Keratinocyte (primary cell): ENCODE measurements at regions not wholly inside any gene's neighbourhood (a gene's known extent, or its start where the extent isn't known, plus 50 kb on each side); places are given as distances from the start of the nearest gene placed in this dataset.

Source experiments
- DNase-seq: peaks from one replicate; pipeline ENCODE4 v3.0.0-alpha.2; 2011; ENCODE audit warnings: low read depth, missing footprints, low spot score
- FAIRE-seq: peaks from 2 replicates; lab custom pipeline; 2011; peaks lifted over from hg19 to GRCh38; lab: Jason Lieb, UNC
- H2AFZ ChIP-seq: 2 replicates; pipeline ENCODE4 v1.6.0; 2012; ENCODE audit warnings: low read length, control low read depth, inconsistent platforms; ENCODE audit not compliant: control insufficient read depth
- H3K27ac ChIP-seq: 2 replicates; pipeline ENCODE4 v1.5.1; 2011; ENCODE audit warnings: low read length; ENCODE audit not compliant: control insufficient read depth, insufficient read depth
- H3K27me3 ChIP-seq: 3 replicates; pipeline ENCODE4 v1.6.0; 2011; ENCODE audit warnings: low read length; ENCODE audit not compliant: control insufficient read depth, insufficient read depth; ENCODE audit errors: extremely low read depth
- H3K36me3 ChIP-seq, 2 experiments: 2 replicates in 1 of 2; 3 replicates in 1 of 2; pipeline ENCODE4 v1.5.1; 2011; ENCODE audit warnings: low read length in 2 of 2, mild to moderate bottlenecking in 1 of 2; ENCODE audit not compliant: control insufficient read depth in 2 of 2, insufficient read depth in 2 of 2; ENCODE audit errors: extremely low read depth in 1 of 2
- H3K4me1 ChIP-seq: 3 replicates; pipeline ENCODE4 v1.5.1; 2011; ENCODE audit warnings: low read length; ENCODE audit not compliant: control insufficient read depth, insufficient read depth; ENCODE audit errors: extremely low read depth
- H3K4me2 ChIP-seq: 3 replicates; pipeline ENCODE4 v1.6.0; 2011; ENCODE audit warnings: low read depth, low read length; ENCODE audit not compliant: control insufficient read depth, insufficient read depth; ENCODE audit errors: extremely low read depth
- H3K4me3 ChIP-seq, 3 experiments: fragments of 200-600 bp in 1 of 3; sonication (generic) in 1 of 3; 2 replicates in 2 of 3; 3 replicates in 1 of 3; pipeline ENCODE4 v1.5.1; 2011 to 2016; ENCODE audit warnings: low read length in 3 of 3, mild to moderate bottlenecking in 3 of 3, control low read depth in 2 of 3, inconsistent platforms in 1 of 3, low read depth in 1 of 3, mixed read lengths in 1 of 3, mixed run types in 1 of 3, moderate library complexity in 1 of 3; ENCODE audit not compliant: control insufficient read depth in 2 of 3, insufficient read depth in 2 of 3; ENCODE audit errors: extremely low read depth in 1 of 3
- H3K79me2 ChIP-seq: 2 replicates; pipeline ENCODE4 v1.6.0; 2012; ENCODE audit warnings: low read length; ENCODE audit not compliant: control insufficient read depth, insufficient read depth
- H3K9ac ChIP-seq: 3 replicates; pipeline ENCODE4 v1.6.0; 2011; ENCODE audit warnings: low read length; ENCODE audit not compliant: control insufficient read depth, insufficient read depth; ENCODE audit errors: extremely low read depth
- H3K9me1 ChIP-seq: 3 replicates; pipeline ENCODE4 v1.6.0; 2011; ENCODE audit warnings: low read length; ENCODE audit not compliant: control insufficient read depth, insufficient read depth; ENCODE audit errors: extremely low read depth
- H3K9me3 ChIP-seq: 2 replicates; pipeline ENCODE4 v1.5.1; 2012; ENCODE audit warnings: low read depth, low read length; ENCODE audit not compliant: control insufficient read depth
- H4K20me1 ChIP-seq: 3 replicates; pipeline ENCODE4 v1.6.0; 2011; ENCODE audit warnings: low read length; ENCODE audit not compliant: control insufficient read depth, insufficient read depth; ENCODE audit errors: extremely low read depth
- CTCF ChIP-seq, 3 experiments: IDR thresholded peaks in 1 of 3; conservative IDR thresholded peaks in 1 of 3; optimal IDR thresholded peaks in 1 of 3; 2 replicates in 2 of 3; 3 replicates in 1 of 3; pipeline versions ENCODE3 to v1.5.1; 2011; ENCODE audit warnings: low read length in 3 of 3, mild to moderate bottlenecking in 3 of 3, moderate library complexity in 2 of 3, control low read depth in 1 of 3, inconsistent platforms in 1 of 3; ENCODE audit not compliant: insufficient read depth in 2 of 3; ENCODE audit errors: extremely low read depth in 1 of 3
- EZH2 ChIP-seq: IDR thresholded peaks from one replicate; pipeline ENCODE4 v1.6.1; 2012; ENCODE audit warnings: inconsistent platforms, mild to moderate bottlenecking, low read length, moderate library complexity
- dilution Hi-C: fragments of 300-500 bp; cut with MboI; formaldehyde crosslinking; loops from one replicate; pipeline ENCODE4 v1.7.0; 2020; ENCODE audit warnings: low sequenced_read_pairs; ENCODE audit not compliant: extremely low pct_ligation_motif_present

DNA sequence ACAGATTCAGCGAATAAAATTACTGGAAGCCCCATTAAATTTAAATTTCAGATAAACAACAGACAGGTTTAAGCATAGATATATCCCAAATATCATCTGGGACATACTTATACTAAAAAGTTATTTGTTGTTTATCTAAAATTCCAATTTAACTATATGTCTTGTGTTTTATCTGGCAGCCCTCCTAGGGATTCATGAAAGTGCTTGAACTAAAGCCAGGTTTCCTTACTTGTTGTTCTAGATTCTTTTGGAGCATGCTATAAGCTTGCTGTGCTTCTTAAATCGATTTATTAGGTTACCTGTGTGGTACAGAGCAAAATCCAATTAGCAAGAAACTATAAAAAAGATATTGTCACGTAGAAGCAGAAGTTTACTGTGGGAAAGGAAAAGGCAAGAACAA lies 202.5 kb upstream of the GMDS start:
- no peak for FAIRE-seq
- Histone ChIP-seq H3K4me1 (no peaks in the 10 kb centered on the region), H3K79me2 (no peaks in the 10 kb centered on the region), H3K9me1 (no peaks in the 10 kb centered on the region), H3K4me3 (no peak overlapping the region), H4K20me1 (no peaks in the 10 kb centered on the region), H3K36me3 (no peaks in the 10 kb centered on the region), H3K9me3 (no peaks in the 10 kb centered on the region), H3K4me2 (no peak overlapping the region), H3K9ac (no peak overlapping the region), H2AFZ (no peak overlapping the region), H3K27ac (no peak overlapping the region), H3K27me3 (peaks cover 20% of the 10 kb centered on the region)
- no peak for TF ChIP-seq EZH2
- no peak for TF ChIP-seq CTCF (optimal IDR thresholded peaks at IDR 0.05 in 1 of 3, IDR thresholded peaks at IDR 0.05 in 1 of 3, conservative IDR thresholded peaks at IDR 0.05 in 1 of 3; ENCODE audit: extremely low read depth in 1 of 3, insufficient read depth in 2 of 3, low read length in 3 of 3)
- dilution Hi-C loops, result no loop called here
- no peak for DNase-seq

DNA sequence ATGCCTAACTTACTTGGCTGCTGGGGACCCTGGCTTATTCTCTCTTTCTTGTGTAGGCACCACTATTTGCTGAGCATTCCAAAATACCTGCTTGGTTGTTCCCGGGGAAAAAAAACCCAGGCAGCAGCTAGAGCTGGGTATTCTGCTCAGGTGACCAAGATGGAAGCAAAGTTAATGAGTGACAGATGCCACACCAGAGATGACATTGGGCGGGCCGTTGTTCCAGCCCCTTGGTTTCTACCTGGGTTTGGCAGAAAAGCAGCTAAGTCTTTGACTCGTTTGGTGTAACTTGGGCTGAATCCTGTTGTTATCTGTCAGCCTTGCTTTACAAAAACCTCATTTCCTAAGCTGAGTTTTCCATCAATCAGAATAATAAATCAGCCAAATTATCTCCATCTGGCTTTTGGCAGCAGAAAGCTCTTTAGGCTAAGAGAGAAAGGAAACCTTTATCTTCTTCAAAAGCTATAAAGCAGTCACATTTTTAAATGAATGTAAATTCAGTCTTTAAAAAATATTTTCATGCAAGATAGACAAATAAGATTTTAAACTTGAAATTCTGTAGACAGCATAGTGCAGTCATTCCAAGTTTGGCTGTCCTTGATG lies 202.0 kb upstream of the GMDS start:
- Histone ChIP-seq H2AFZ (no peak overlapping the region), H3K79me2 (no peaks in the 10 kb centered on the region), H3K4me2 (no peak overlapping the region), H3K9me3 (no peaks in the 10 kb centered on the region), H4K20me1 (no peaks in the 10 kb centered on the region), H3K4me1 (no peaks in the 10 kb centered on the region), H3K9ac (no peak overlapping the region), H3K27ac (no peak overlapping the region), H3K4me3 (no peak overlapping the region), H3K36me3 (no peaks in the 10 kb centered on the region), H3K9me1 (no peaks in the 10 kb centered on the region), H3K27me3 (peaks cover 20% of the 10 kb centered on the region)
- FAIRE-seq, result no peak
- TF ChIP-seq EZH2 (no peak), CTCF (optimal IDR thresholded peaks at IDR 0.05 in 1 of 3, IDR thresholded peaks at IDR 0.05 in 1 of 3, conservative IDR thresholded peaks at IDR 0.05 in 1 of 3; ENCODE audit: extremely low read depth in 1 of 3, insufficient read depth in 2 of 3, low read length in 3 of 3) (no peak)
- dilution Hi-C loops, result no loop called here
- no peak for DNase-seq
